ENCODE measurements at regions not wholly inside any gene's neighbourhood (a gene's known extent, or its start where the extent isn't known, plus 50 kb on each side); places are given as distances from the start of the nearest gene placed in this dataset.

GRCh38 chr16:79402356-79402755 lies 198.2 kb downstream of the MAF start:
- DNase-seq, result peak in 2 of 4 donors; percentile 17 to 22
- Histone ChIP-seq H3K9me3 (peaks cover 0 to 5% (median 0%) of the 10 kb centered on the region in 3 donors), H3K4me3 (no peak overlapping the region), H3K27ac (no peak overlapping the region), H3K27me3 (no peaks in the 10 kb centered on the region), H3K36me3 (replicated peaks in 1 of 2; ENCODE audit: insufficient read depth in 1 of 2, low read depth in 2 of 2) (no peaks in the 10 kb centered on the region), H3K4me1 (no peaks in the 10 kb centered on the region)
- 69 to 71% methylated on average over 5 of the region's 5 CpGs for WGBS, 2 donors
- ATAC-seq, result no peak
- intact Hi-C loops (cut with DNase I), result no loop called here
- TF ChIP-seq POLR2A (IDR thresholded peaks at IDR 0.05) (no peak), CTCF (IDR thresholded peaks at IDR 0.05) (no peak)

- WGBS, 2 donors, result 92 to 100% methylated on average over 1 of the region's 1 CpG
- no peak for ATAC-seq
Observed at GRCh38 chr16:79401782-79402181, 198.8 kb downstream of the MAF start.

GRCh38 chr16:79401157-79401556 lies 199.4 kb downstream of the MAF start:
- TF ChIP-seq POLR2A (IDR thresholded peaks at IDR 0.05) (no peak), CTCF (IDR thresholded peaks at IDR 0.05) (no peak)
- Histone ChIP-seq H3K4me1 (no peaks in the 10 kb centered on the region), H3K9me3 (peaks cover 0 to 5% (median 0%) of the 10 kb centered on the region in 3 donors), H3K27ac (no peak overlapping the region), H3K4me3 (no peak overlapping the region), H3K36me3 (replicated peaks in 1 of 2; ENCODE audit: insufficient read depth in 1 of 2, low read depth in 2 of 2) (no peaks in the 10 kb centered on the region), H3K27me3 (no peaks in the 10 kb centered on the region)
- ATAC-seq, result no peak
- no peak for DNase-seq
- WGBS, 2 donors, result 74 to 86% methylated on average over 4 of the region's 4 CpGs
- intact Hi-C loops (cut with DNase I), result no loop called here

More at GRCh38 chr16:79401782-79402181, 198.8 kb downstream of the MAF start:
- TF ChIP-seq POLR2A (IDR thresholded peaks at IDR 0.05) (no peak), CTCF (IDR thresholded peaks at IDR 0.05) (no peak)
- Histone ChIP-seq H3K4me1 (no peaks in the 10 kb centered on the region), H3K4me3 (no peak overlapping the region), H3K36me3 (replicated peaks in 1 of 2; ENCODE audit: insufficient read depth in 1 of 2, low read depth in 2 of 2) (no peaks in the 10 kb centered on the region), H3K9me3 (peaks cover 0 to 5% (median 0%) of the 10 kb centered on the region in 3 donors), H3K27me3 (no peaks in the 10 kb centered on the region), H3K27ac (no peak overlapping the region)
- intact Hi-C loops (cut with DNase I), result no loop called here
- DNase-seq, result no peak

GRCh38 chr16:79400462-79401149 lies 199.9 kb downstream of the MAF start:
- H3K27me3 ChIP-seq, result no peaks in the 10 kb centered on the region
- ATAC-seq (no peak), DNase-seq (no peak)
- no peaks in the 10 kb centered on the region for H3K36me3 ChIP-seq (replicated peaks in 1 of 2; ENCODE audit: insufficient read depth in 1 of 2, low read depth in 2 of 2)
- H3K27ac ChIP-seq, result no peak overlapping the region
- 66 to 68% methylated on average over 13 of the region's 13 CpGs for WGBS, 2 donors
- TF ChIP-seq CTCF (IDR thresholded peaks at IDR 0.05) (no peak), POLR2A (IDR thresholded peaks at IDR 0.05) (no peak)
- no peak overlapping the region for H3K4me3 ChIP-seq
- intact Hi-C loops (cut with DNase I), result no loop called here
- no peaks in the 10 kb centered on the region for H3K4me1 ChIP-seq
- no peaks in the 10 kb centered on the region for H3K9me3 ChIP-seq

GRCh38 chr16:79395591-79395990 lies 204.9 kb downstream of the MAF start:
- Histone ChIP-seq H3K36me3 (replicated peaks in 1 of 2; ENCODE audit: insufficient read depth in 1 of 2, low read depth in 2 of 2) (no peaks in the 10 kb centered on the region), H3K27me3 (no peaks in the 10 kb centered on the region), H3K4me1 (no peaks in the 10 kb centered on the region), H3K4me3 (no peak overlapping the region), H3K27ac (no peak overlapping the region), H3K9me3 (no peaks in the 10 kb centered on the region)
- DNase-seq, result peak in 1 of 4 donors; percentile 17
- intact Hi-C loops (cut with DNase I), result no loop called here
- no peak for ATAC-seq
- TF ChIP-seq CTCF (IDR thresholded peaks at IDR 0.05) (no peak), POLR2A (IDR thresholded peaks at IDR 0.05) (no peak)
- 60 to 85% methylated on average over 5 of the region's 5 CpGs for WGBS, 2 donors

Measured in body of pancreas (tissue), 4 donors.